ENCODE measurements at regions not wholly inside any gene's neighbourhood (a gene's known extent, or its start where the extent isn't known, plus 50 kb on each side); places are given as distances from the start of the nearest gene placed in this dataset.
"Not testable (repeated sequence)": the region's sequence is repeated elsewhere in the genome, so short reads cannot be mapped to it uniquely, and the experiment has no call there.

DNA sequence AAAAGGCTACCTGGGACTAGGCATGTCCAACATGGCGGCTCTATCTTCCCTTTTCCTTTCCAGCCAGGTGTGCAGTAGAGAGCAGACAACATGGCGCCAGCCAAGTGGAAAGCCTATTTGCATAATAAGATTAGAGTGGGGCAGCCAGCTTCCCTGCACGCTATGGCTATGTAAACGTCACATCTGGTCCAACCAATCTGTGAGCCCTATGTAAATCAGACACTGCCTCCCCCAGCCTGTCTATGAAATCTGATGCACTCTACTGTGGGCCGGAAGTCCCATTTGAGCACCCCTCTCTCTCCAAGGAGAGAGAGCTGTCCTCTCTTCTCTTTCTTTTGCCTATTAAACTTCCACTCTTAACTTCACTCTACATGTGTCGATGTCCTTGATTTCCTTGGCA, 984.9 kb upstream of the AUTS2 start:
- no peak for DNase-seq

DNA sequence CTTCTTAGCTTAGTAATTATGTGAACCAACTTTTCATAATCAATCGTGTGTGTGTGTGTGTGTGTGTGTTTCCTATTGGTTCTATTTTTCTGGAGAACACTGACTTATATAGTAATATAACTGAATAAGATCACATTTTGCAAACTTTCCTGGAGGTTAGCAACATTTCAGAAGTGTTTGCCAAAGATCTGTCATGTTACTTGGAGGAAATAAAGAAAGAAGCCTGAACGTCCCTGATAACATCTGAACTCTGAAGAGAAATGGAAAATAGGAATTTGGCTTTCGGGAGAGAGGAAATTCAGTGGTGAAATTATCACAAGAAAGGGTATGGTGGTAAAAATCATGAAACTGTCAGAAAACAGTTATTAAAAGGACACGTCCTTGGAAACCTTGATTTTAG, 984.4 kb upstream of the AUTS2 start:
- DNase-seq = no peak

DNA sequence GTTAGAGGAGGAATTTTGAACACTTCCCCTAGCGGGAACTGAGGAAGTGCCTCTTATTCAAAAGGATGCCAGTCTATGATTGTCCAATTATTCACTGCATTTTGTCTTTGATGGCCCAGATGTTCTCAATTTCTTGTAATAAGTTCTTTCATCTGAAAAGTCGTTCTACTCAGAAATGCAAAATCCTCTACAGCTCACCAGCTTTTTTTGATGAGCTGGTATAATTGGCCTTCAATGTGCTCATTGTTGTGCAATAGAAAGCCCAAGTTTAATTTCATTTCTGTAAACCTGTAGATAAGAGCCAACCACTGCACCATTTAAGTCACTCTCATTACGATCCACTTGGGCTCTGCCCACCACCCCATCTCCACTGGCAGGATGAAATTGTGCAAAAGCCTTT, 978.7 kb upstream of the AUTS2 start:
- DNase-seq = no peak

DNA sequence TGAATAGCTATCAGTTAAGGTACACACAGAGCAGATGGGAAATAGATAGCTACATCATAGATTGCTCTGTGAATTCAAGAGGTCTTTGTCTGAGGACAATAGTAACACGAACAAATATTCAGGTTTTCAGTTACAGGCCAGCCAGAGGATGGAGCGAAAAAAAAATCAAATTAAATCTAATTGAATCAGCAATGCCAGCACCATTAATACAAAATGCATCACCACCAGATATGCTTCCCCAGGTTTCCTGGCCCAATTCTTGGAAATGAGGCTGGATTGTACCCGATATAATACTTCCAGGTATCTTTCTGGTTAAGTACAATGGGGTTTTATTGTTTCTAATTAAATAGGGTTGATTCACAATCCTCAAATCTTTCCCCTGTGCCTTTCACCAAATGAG, 975.8 kb upstream of the AUTS2 start:
- DNase-seq = no peak

DNA sequence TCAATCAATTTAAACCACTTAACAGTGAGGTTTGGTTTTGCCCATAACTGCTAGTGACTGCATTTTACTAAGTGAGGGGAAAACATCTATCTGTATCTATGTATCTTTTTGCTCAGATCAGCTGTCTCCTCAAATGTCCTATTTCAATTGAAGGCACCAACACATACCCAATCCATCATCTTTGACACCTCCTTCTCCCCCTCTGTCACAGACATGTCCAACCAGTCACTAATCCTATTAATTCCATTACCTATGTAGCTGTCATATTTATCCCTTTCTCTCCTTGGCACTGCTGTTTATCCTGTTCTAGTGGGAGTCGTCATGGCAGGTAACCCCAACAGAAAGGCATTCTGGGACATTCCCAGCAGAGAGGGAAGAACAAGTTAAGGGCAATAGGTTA, 975.2 kb upstream of the AUTS2 start:
- no peak for DNase-seq

DNA sequence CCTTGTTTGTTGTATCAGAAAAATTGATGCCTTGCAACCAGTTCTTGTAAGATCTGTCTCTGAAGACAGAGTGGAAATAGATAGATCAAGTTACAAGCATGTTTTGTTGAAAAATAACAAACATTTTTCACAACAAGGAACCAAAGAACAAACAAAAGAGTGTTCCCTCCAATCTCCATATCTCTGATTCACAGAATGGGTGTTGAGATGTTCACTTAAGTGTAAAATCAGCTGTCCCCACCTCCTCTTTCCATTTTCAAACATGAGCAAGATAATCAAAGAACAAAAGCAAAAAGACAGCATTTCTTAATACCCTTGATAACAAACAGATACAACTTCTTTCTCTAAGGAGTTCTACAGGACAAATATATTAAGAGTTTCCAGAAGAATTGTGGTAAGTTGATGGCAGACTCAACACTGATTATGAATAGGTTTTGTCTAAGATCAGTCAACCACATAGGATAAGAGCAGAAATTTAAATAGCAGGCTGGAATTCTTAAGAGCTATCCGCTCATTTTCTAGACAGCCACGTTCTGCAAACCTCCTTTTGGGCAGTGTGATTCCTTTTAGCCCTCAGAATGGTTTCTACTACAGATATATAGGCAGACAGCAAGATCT, 970.9 kb upstream of the AUTS2 start:
- DNase-seq = no peak

DNA sequence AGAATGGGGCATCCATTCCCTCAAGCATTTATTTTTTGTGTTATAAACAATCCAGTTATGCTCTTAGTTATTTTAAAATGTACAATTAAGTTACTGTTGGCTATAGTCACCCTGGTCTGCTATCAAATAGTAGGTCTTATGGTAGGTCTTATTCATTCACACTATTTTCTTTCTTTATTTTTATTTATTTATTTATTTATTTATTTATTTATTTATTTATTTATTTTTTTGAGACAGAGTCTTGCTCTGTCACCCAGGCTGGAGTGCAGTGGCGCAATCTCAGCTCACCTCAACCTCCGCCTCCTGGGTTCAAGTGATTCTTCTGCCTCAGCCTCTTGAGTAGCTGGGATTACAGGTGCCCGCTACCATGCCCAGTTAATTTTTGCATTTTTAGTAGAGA, 967.4 kb upstream of the AUTS2 start:
- not testable (repeated sequence) for DNase-seq

DNA sequence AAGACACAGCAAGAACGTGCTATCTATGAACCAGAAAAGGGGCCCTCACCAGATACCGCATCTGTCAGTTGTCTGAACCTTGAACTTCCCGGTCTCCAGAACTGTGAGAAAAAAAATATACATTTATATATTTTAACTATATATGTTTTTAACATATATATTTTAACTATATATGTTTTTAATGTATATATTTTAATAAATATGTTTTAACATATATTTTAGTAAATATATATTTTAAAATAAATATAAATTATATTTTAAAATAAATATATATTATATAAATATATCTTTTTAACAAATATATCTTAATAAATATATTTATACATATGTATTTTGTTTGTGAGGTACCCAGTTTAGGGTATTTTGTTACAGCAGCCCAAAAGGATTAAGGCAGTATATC, 958.2 kb upstream of the AUTS2 start:
- no peak for DNase-seq

DNA sequence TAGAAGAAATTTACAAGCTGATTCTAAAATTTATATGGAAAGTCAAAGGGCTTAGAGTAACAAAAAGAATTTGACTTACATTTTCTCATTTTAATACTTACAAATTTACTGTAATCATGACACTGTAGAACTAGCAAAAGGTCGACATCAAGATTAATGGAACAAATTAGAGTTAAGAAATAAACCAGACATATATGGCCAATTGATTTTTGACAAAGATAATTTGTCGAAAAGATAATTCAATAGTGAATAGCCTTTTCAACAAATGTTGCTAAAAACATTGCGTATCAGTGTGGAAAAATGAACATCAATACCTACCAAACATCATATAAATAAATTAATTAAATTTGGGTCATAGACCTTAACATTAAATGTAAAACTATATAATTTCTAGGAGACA, 955.5 kb upstream of the AUTS2 start:
- no peak for DNase-seq

DNA sequence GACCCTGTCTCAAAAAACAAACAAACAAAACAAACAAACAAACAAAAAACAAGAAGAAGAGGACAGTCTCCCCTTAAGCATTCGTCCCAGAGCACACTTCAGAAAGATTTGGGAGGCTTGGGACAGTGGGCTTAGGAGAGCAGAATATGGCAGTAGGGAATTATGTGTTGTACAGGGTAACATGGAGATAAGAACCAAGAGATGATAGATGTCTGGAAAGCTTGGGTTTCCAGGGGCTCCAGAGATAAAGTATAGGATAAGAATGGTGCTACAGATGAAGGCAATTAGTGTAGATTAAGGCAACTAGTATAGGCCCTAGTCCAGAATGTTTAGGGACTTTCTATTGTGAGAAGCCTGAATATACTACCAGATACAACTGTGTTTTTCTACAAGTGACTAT, 934.9 kb upstream of the AUTS2 start:
- no peak for DNase-seq

DNA sequence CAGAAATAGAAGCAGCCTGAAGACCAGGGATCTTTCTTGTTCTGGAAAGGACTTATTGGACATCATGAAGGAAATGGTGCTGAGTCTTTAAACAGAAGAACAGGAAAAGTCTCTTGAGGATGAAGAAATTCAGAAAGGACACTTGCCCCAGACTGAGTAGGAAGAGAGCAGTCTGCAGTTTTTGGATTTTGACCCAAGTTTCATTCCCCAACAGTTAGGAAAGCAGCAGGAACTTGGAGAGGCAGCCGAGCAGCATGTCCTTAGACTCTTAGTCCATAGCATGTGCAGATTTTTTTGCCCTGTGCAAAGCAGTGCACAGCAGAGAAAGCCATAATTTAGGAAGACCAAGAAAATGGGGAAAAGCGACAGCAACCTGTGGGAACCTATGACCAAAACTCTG, 927.2 kb upstream of the AUTS2 start:
- no peak for DNase-seq

DNA sequence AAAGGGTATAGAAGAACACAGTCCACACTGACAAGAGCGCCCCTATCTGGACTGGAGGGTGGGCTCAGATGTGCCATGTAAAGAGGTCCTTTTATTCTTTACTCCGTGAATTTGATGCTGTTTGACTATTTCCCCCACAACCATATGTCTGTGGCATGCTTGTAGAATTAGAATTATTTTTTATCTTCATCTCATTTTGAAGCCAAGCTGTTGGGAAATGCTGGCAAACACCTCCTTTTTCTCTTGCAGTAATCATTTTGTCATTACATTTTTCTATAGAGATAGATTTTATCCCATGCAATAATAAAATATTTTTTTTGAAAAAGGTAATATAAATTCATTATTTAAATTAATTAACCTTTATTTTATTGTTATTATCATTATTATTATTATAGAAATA, 926.6 kb upstream of the AUTS2 start:
- DNase-seq = no peak

DNA sequence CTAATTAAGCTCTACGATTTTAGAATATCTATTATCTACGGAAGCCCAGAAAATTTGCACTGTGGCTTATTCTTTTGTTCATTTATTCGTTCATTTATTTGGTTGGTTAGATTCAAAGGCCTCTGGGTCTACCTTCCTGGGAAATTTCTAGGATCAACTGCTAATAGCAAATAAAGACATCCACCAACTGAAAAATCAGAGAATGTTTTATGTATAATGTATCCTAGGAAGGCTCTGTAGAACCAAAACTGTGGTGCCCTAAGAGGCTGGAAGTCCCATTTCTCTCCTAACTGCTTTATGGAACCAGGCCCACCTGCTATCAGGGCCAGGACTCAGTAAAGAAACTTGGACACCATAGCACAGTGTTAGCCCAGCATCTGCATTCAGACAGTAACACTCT, 923.4 kb upstream of the AUTS2 start:
- no peak for DNase-seq

DNA sequence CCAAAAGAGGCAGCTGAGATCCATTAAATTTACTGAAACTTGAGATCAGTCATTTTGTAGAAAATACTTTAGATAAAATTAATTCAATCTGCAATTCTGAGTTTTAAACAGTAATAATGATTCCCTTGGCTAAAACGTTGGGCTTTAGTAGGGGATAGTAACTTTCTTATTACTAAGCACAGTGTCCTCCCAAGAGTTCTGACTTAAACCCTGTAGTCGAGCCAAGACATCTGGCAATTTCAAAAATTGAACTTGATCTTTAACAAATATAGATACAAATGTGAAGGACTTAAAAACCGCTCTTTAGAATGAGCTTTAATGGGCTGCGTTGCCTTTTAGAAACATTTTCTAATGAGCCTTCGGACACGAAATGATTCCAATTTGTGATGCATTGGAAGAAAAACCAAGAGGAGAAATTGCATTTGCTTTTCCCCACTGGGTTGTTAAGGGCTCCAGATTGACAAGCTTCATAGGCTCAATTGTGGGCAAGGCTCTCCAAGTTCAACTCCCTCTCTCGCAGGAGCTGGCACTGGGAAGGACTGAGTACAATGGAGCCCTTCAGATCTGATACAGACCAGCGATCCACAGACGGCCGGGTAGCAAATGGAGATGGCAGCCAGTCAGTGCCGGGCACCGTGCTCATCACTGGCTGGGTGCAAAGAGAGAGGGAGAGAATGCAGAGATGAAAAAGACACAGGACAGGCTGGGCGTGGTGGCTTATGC, 921.3 kb upstream of the AUTS2 start:
- no peak for DNase-seq

DNA sequence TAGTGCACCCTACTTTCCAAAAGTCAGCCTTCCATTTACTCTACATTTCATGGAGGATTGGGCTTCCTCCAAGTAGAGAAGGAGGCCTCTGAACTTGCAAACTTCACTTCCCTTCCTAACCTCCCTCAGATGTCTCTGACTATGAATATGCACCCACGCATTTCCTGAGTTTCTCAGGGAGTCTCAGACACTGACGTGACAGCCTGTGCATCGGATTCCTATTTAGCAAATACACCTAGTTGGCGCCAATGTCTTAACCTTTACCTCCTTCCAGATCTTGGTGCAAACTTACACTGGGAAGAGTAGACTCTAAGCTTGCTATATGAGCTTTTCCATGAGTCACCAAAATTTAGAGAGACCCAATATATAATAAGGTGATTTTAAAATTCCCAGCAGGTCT, 920.1 kb upstream of the AUTS2 start:
- no peak for DNase-seq

DNA sequence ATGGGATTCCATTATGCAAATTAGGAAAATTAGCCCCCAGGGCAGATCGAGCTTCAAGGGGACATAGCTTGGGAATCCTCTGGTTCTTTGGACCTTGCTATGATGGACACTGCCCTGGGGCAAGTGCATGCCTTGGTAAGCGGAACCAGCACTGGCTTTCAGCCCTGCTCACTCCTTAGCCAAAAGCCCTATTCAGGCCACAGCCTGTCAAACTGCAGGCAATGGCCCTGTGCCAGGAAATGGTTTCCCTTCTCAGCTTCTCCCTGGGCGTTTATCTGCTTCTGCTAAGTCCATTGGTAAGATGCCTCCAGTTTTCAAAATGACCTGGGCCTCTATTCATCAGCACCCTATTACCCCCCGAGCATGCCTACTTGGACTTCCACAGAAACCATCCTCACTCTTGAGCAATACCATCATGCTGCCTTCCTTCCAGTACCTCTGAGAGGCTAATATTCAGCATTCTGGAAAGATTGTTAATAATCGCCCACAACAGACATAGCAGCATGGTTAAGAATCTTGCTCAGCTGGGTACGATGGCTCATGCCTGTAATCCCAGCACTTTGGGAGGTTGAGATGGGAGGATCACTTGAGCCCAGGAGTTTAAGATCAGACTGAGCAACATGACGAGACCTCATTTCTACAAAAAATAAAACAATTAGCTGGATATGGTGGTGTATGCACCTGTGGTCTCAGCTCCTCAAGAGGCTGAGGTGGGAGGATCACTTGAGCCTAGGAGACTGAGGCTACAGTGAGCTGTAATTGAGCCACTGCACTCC, 918.6 kb upstream of the AUTS2 start:
- no peak for DNase-seq

DNA sequence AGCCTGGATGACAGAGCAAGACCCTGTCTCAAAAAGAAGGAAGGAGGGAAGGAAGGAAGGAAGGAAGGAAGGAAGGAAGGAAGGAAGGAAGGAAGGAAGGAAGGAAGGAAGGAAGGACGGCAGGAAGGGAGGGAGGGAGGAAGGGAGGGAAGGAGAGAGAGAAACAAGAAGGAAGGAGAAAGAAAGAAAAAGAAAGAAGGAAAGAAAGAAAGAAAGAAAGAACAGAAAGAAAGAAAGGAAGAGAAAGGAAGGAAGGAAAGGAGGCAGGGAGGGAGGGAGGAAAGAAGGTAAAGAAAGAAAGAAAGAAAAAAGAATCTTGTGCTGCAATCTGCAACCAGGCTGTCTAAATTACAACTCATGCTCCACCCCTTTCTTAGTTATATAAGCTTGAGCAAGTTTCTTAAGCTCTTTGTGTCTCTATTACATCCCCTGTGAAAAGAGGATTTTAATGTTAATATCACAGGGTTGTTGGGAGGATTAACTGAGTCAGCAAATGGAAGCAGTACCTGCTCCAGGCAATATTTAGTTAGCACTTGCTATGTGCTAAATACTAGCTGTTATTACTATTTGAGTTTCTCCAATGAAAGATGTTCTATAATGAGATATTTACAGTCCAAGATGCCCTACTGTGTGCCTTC, 917.9 kb upstream of the AUTS2 start:
- no peak for DNase-seq

DNA sequence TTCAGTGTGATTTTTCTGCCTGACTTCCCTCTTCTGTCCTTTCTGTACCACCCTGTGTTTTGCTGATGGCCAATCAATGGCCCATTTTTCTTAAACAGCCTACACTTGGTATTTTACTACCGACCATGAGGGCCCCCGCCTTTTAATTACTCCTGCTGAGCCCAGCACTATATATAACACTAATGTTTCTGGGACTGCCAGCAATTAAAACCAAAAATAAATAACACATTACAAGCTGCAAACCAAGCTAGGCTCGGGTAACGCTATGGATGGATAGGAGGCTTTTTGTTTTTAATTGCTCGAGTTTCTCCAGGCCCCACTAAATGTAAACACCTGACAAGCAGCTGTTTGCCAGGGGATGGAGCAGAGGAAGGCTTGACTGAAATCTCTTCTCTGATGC, 915.4 kb upstream of the AUTS2 start:
- no peak for DNase-seq

DNA sequence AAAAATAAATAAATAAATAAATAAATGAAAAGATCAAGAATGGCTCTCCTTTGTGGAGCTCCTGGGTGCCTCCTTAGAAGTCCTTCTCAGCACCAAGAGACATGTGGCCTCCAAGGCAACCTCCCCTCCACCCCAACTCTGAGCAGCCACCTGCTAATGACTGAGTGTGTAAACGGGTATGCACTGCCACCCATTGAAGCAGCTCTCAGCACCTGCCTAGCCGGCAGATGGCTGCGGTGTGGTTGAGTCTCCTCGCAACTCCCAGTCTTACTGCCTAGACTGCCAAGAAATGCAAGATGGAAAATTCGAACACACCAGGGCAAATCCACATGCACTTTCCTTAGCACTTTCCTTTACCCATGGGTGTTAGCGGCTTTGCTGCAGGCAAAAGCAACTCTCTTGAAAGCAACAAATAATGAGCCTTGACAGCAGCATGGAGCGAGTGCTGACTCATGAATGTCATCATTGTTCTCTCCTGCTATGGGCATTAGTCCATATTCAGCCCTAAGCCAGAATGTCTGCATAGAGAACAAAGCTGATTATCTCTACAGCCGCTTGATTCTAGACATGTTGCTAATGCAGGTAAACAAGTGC, 913.9 kb upstream of the AUTS2 start:
- DNase-seq = no peak

DNA sequence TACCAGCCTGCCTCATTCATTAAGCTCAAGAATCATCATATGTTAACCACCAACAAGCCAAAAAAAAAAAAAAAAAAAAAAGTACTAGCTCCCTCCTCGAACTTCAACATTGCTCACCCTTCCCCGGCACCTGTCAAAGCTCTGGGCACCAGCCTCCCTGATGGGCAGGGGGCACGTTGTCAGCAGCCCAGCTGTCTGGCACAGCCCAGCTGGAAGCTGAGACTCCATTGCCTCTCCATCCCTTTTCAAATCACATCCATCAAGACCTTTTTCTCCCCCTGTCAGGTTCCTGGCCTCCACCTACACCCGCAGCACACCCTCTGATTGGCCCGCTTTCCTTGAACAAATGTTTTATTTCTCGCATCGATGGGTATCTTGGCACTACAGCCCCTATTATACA, 913.3 kb upstream of the AUTS2 start:
- DNase-seq = no peak

DNA sequence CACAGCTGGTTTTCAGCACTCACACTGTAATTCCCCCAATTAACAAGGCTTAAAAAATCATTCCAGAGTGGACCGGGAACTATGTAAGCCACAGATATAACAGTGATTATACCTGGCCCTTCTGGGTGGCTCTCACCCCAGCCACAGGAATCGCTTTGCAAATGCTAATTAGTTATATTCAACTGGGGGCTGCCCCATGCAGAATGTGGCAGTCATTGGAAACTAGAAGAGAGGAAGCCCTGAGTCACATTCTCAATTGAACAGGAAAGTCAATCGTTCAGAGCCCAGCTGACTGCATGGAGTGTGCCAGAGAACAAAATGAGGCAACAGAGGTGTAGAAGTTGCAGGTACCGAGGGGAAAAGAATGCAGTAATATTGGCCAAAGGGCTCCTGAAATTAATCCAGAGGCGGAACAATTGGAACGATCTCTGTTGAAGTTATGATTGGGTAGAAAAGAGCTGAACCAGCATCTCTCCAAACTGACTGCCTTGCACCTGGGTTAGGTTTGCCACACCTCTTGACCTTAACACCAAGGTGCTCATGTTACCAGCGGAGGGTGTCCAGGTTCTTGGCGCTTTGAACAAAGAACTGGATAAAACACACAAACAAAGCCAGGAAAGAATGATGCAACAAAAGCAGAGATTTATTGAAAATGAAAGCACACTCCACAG, 909.7 kb upstream of the AUTS2 start:
- no peak for DNase-seq

DNA sequence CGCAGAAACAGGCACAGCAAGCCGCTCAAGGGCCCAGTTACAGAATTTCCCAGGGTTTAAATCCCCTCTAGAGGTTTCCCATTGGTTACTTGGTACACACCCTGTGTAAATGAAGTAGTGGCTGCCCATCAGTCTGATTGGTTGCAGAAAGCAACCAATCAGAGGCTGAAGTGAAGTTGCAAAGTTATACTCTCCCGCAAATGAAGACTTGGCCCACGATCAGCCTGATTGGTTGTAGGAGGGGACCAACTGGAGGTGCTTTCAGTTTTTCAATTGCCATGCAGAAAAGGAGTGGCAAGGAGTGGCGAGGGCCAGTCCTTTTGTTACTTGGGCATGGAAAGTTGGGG, 909.2 kb upstream of the AUTS2 start:
- no peak for DNase-seq

Measured in GOT3 (cell line).